ENCODE measurements at regions not wholly inside any gene's neighbourhood (a gene's known extent, or its start where the extent isn't known, plus 50 kb on each side); places are given as distances from the start of the nearest gene placed in this dataset.

- H3K4me3 ChIP-seq, result no peak overlapping the region
- no peak for ATAC-seq (replicated peaks in 6 of 8)
- in situ Hi-C loops (cut with MboI; ENCODE audit: low pct_unique_long_range_greater_than_20kb in 2 of 9, low sequenced_read_pairs in 9 of 9, unreplicated experiment in 9 of 9), result loop anchor here in 2 of 9 experiments (25.0 kb wide), 2 partner anchors 122 to 1172 kb away; no protein-coding TSS in a partner anchor
- WGBS, 10 experiments, result 0 to 100% (median 45%) methylated on average over 1 to 11 of the region's 15 CpGs
- no peak overlapping the region for H3K27ac ChIP-seq
- peaks cover 0 to 6% of the 10 kb centered on the region in 2 donors for H3K4me1 ChIP-seq (replicated peaks in 1 of 2)
Measured at GRCh38 chr10:130689743-130690626, 553.8 kb downstream of the GLRX3 start.

GRCh38 chr10:130691776-130692175 is 555.6 kb downstream of the GLRX3 start:
- ATAC-seq (replicated peaks in 6 of 8), result peak in 1 of 8 experiments; percentile 30
- Histone ChIP-seq H3K4me3 (no peak overlapping the region), H3K4me1 (replicated peaks in 1 of 2) (peaks cover 0 to 3% of the 10 kb centered on the region in 2 donors), H3K27ac (no peak overlapping the region)
- in situ Hi-C loops (cut with MboI; ENCODE audit: low pct_unique_long_range_greater_than_20kb in 2 of 9, low sequenced_read_pairs in 9 of 9, unreplicated experiment in 9 of 9), result loop anchor here in 2 of 9 experiments (25.0 kb wide), 2 partner anchors 121 to 1171 kb away; no protein-coding TSS in a partner anchor
- WGBS, 10 experiments, result 0 to 80% (median 46%) methylated on average over 1 to 3 of the region's 3 CpGs; no CpG with 5 or more reads in 2 of the 10 experiments

GRCh38 chr10:130696870-130697269 is 560.7 kb downstream of the GLRX3 start:
- H3K27ac ChIP-seq, result no peak overlapping the region
- no peak overlapping the region for H3K4me3 ChIP-seq
- no peaks in the 10 kb centered on the region for H3K4me1 ChIP-seq (replicated peaks in 1 of 2)
- ATAC-seq (replicated peaks in 6 of 8), result no peak
- in situ Hi-C loops (cut with MboI; ENCODE audit: low pct_unique_long_range_greater_than_20kb in 2 of 9, low sequenced_read_pairs in 9 of 9, unreplicated experiment in 9 of 9), result loop anchor here in 2 of 9 experiments (25.0 kb wide), 2 partner anchors 115 to 1165 kb away; no protein-coding TSS in a partner anchor
- WGBS, 10 experiments, result 27 to 89% (median 59%) methylated on average over 1 to 7 of the region's 9 CpGs; no CpG with 5 or more reads in 2 of the 10 experiments

GRCh38 chr10:130707389-130707979 is 571.3 kb downstream of the GLRX3 start:
- peak in 1 of 8 experiments; percentile 29 for ATAC-seq (replicated peaks in 6 of 8)
- WGBS, 10 experiments, result 0 to 91% (median 30%) methylated on average over 1 to 4 of the region's 7 CpGs; no CpG with 5 or more reads in 3 of the 10 experiments
- in situ Hi-C loops (cut with MboI; ENCODE audit: low pct_unique_long_range_greater_than_20kb in 2 of 9, low sequenced_read_pairs in 9 of 9, unreplicated experiment in 9 of 9), result no loop called here
- Histone ChIP-seq H3K4me1 (replicated peaks in 1 of 2) (no peaks in the 10 kb centered on the region), H3K4me3 (no peak overlapping the region), H3K27ac (no peak overlapping the region)

- no peaks in the 10 kb centered on the region for H3K4me1 ChIP-seq (replicated peaks in 1 of 2)
- ATAC-seq (replicated peaks in 6 of 8), result no peak
- no peak overlapping the region for H3K4me3 ChIP-seq
- no peak overlapping the region for H3K27ac ChIP-seq
- in situ Hi-C loops (cut with MboI; ENCODE audit: low pct_unique_long_range_greater_than_20kb in 2 of 9, low sequenced_read_pairs in 9 of 9, unreplicated experiment in 9 of 9), result no loop called here
- WGBS, 10 experiments, result 0 to 83% (median 63%) methylated on average over 1 to 13 of the region's 18 CpGs; no CpG with 5 or more reads in 4 of the 10 experiments
Measured at GRCh38 chr10:130708465-130709070, 572.4 kb downstream of the GLRX3 start.

- no peak for ATAC-seq (replicated peaks in 6 of 8)
- 0 to 86% methylated on average over 1 to 2 of the region's 2 CpGs; no CpG with 5 or more reads in 8 of the 10 experiments for WGBS, 10 experiments
- in situ Hi-C loops (cut with MboI; ENCODE audit: low pct_unique_long_range_greater_than_20kb in 2 of 9, low sequenced_read_pairs in 9 of 9, unreplicated experiment in 9 of 9), result no loop called here
- Histone ChIP-seq H3K27ac (no peak overlapping the region), H3K4me1 (replicated peaks in 1 of 2) (no peaks in the 10 kb centered on the region), H3K4me3 (no peak overlapping the region)
Measured at GRCh38 chr10:130709415-130709814, 573.2 kb downstream of the GLRX3 start.

GRCh38 chr10:130711072-130711471 is 574.9 kb downstream of the GLRX3 start:
- Histone ChIP-seq H3K4me3 (no peak overlapping the region), H3K4me1 (replicated peaks in 1 of 2) (no peaks in the 10 kb centered on the region), H3K27ac (no peak overlapping the region)
- 0 to 67% (median 40%) methylated on average over 1 to 7 of the region's 14 CpGs; no CpG with 5 or more reads in 5 of the 10 experiments for WGBS, 10 experiments
- no peak for ATAC-seq (replicated peaks in 6 of 8)
- in situ Hi-C loops (cut with MboI; ENCODE audit: low pct_unique_long_range_greater_than_20kb in 2 of 9, low sequenced_read_pairs in 9 of 9, unreplicated experiment in 9 of 9), result no loop called here

GRCh38 chr10:130713135-130713534 is 576.9 kb downstream of the GLRX3 start:
- Histone ChIP-seq H3K4me1 (replicated peaks in 1 of 2) (no peaks in the 10 kb centered on the region), H3K4me3 (no peak overlapping the region), H3K27ac (no peak overlapping the region)
- in situ Hi-C loops (cut with MboI; ENCODE audit: low pct_unique_long_range_greater_than_20kb in 2 of 9, low sequenced_read_pairs in 9 of 9, unreplicated experiment in 9 of 9), result no loop called here
- no peak for ATAC-seq (replicated peaks in 6 of 8)
- 20 to 93% (median 66%) methylated on average over 1 to 4 of the region's 4 CpGs; no CpG with 5 or more reads in 2 of the 10 experiments for WGBS, 10 experiments

- H3K4me3 ChIP-seq, result no peak overlapping the region
- in situ Hi-C loops (cut with MboI; ENCODE audit: low pct_unique_long_range_greater_than_20kb in 2 of 9, low sequenced_read_pairs in 9 of 9, unreplicated experiment in 9 of 9), result no loop called here
- no peak for ATAC-seq (replicated peaks in 6 of 8)
- H3K27ac ChIP-seq, result no peak overlapping the region
- WGBS, 10 experiments, result 0% methylated on average over 2 to 3 of the region's 8 CpGs; no CpG with 5 or more reads in 8 of the 10 experiments
- H3K4me1 ChIP-seq (replicated peaks in 1 of 2), result no peaks in the 10 kb centered on the region
Measured at GRCh38 chr10:130713731-130714130, 577.5 kb downstream of the GLRX3 start.

GRCh38 chr10:130714742-130715467 is 578.7 kb downstream of the GLRX3 start:
- H3K27ac ChIP-seq, result no peak overlapping the region
- no peak overlapping the region for H3K4me3 ChIP-seq
- in situ Hi-C loops (cut with MboI; ENCODE audit: low pct_unique_long_range_greater_than_20kb in 2 of 9, low sequenced_read_pairs in 9 of 9, unreplicated experiment in 9 of 9), result no loop called here
- peak in 3 of 8 experiments; percentile 92 to 95 (median 94) for ATAC-seq (replicated peaks in 6 of 8)
- WGBS, 10 experiments, result 12 to 80% (median 40%) methylated on average over 1 to 16 of the region's 20 CpGs; no CpG with 5 or more reads in 1 of the 10 experiments
- H3K4me1 ChIP-seq (replicated peaks in 1 of 2), result no peaks in the 10 kb centered on the region

GRCh38 chr10:130715686-130716670 is 579.8 kb downstream of the GLRX3 start:
- in situ Hi-C loops (cut with MboI; ENCODE audit: low pct_unique_long_range_greater_than_20kb in 2 of 9, low sequenced_read_pairs in 9 of 9, unreplicated experiment in 9 of 9), result no loop called here
- Histone ChIP-seq H3K27ac (no peak overlapping the region), H3K4me3 (no peak overlapping the region), H3K4me1 (replicated peaks in 1 of 2) (no peaks in the 10 kb centered on the region)
- no peak for ATAC-seq (replicated peaks in 6 of 8)
- WGBS, 10 experiments, result 7 to 77% (median 23%) methylated on average over 2 to 7 of the region's 12 CpGs; no CpG with 5 or more reads in 3 of the 10 experiments
